ENCODE measurements at regions not wholly inside any gene's neighbourhood (a gene's known extent, or its start where the extent isn't known, plus 50 kb on each side); places are given as distances from the start of the nearest gene placed in this dataset.

DNA sequence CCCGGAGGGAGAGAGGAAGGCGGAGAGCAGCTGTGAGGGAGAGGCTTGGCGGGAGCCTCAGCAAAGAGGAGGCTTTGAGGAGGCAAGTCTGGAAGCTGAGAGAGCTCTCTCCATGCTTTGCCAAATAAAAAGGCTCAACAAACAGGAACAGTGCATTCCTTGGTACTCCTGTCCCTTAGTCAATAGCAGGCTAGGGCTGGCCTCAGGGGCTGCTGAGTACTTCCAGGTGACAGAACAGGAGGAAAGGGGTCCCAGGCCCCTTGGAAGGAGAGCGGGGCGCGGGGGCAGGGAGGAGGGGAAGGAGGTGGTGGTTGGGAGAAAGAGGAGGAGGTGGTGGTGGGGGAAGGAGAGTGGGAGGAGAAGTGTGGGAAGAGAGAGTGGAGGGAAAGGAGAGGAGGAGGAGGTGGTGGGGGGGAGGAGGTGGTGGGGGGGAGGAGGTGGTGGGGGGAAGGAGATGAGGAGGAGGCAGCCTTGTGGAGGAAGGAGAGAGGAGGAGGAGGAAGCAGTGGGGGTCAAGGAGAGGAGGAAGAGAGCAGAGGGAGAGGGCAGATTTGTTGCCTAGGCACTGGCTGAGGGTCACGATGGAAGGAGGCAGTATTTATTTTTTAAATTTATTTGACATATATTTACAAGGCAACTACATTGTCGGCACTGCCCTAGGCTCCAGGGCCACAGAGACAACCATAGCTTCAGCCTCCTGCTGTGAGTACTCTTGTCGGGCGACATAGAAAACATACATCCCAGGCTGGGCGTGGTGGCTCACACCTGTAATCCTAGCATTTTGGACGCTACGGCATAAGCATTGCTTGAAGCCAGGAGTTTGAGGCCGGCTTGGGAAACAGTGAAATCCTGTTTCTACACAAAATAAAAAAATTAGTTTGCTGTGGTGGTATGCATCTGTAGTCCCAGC, 74.2 kb upstream of the ZBED5 start:
- Mint-ChIP-seq H3K4me1 (ENCODE audit: unreplicated experiment) (peaks cover 36% of the 10 kb centered on the region), H3K36me3 (ENCODE audit: unreplicated experiment) (no peaks in the 10 kb centered on the region), H3K27me3 (ENCODE audit: unreplicated experiment) (no peaks in the 10 kb centered on the region), H3K9me3 (ENCODE audit: unreplicated experiment) (no peaks in the 10 kb centered on the region), H3K4me3 (ENCODE audit: unreplicated experiment) (peak overlapping the region; percentile 89), H3K27ac (ENCODE audit: unreplicated experiment) (peak overlapping the region; percentile 97)
- TF ChIP-seq, protein P1, sequence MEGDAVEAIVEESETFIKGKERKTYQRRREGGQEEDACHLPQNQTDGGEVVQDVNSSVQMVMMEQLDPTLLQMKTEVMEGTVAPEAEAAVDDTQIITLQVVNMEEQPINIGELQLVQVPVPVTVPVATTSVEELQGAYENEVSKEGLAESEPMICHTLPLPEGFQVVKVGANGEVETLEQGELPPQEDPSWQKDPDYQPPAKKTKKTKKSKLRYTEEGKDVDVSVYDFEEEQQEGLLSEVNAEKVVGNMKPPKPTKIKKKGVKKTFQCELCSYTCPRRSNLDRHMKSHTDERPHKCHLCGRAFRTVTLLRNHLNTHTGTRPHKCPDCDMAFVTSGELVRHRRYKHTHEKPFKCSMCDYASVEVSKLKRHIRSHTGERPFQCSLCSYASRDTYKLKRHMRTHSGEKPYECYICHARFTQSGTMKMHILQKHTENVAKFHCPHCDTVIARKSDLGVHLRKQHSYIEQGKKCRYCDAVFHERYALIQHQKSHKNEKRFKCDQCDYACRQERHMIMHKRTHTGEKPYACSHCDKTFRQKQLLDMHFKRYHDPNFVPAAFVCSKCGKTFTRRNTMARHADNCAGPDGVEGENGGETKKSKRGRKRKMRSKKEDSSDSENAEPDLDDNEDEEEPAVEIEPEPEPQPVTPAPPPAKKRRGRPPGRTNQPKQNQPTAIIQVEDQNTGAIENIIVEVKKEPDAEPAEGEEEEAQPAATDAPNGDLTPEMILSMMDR (IDR thresholded peaks at IDR 0.05), result no peak
- no peak for DNase-seq (ENCODE audit: extremely low spot score, unreplicated experiment)

DNA sequence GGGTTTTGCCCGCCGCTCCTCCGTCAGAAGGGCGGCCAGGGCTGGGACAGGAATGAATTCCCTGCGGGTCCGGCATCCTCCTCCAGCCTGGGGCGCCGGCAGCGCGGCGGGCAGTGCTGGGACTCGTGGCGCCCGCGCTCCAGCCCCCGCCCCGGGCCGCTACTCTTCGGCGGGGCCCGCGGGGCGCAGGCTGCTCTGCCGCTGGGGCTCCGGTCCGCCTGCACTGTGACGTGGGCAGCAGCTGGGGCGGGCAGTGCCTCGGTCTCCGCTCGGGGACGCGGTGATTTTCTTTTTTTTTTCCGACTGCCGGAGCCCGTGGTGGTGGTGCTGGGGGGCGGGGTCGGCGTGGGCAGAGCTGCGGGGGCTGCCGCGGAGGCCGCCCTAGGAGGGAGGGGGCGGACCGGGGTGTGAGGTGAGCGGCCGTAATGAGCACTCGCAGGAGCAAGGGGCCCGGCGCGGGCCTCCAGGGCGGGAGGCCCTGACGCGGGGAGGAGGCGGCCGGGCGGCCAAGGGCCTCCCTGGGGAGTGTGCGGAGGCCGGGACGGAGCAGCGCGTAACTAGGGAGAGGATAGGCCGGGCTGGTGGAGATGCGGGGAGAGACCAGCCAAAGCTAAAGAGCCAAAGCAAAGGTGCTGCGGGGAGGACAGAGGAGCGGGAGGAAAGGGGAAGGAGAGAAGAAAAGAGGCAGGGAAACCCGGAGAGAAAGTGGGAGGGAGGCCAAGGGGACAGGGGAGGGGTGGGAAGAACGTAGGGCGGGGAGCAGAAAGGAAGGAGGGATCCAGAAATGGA, 73.3 kb upstream of the ZBED5 start:
- TF ChIP-seq, protein P1 (IDR thresholded peaks at IDR 0.05), result no peak
- Mint-ChIP-seq H3K27me3 (ENCODE audit: unreplicated experiment) (no peaks in the 10 kb centered on the region), H3K4me3 (ENCODE audit: unreplicated experiment) (peak overlapping the region; percentile 89), H3K4me1 (ENCODE audit: unreplicated experiment) (peaks cover 44% of the 10 kb centered on the region), H3K9me3 (ENCODE audit: unreplicated experiment) (no peaks in the 10 kb centered on the region), H3K27ac (ENCODE audit: unreplicated experiment) (peak overlapping the region; percentile 97), H3K36me3 (ENCODE audit: unreplicated experiment) (no peaks in the 10 kb centered on the region)
- DNase-seq (ENCODE audit: extremely low spot score, unreplicated experiment), result peak; percentile 89

DNA sequence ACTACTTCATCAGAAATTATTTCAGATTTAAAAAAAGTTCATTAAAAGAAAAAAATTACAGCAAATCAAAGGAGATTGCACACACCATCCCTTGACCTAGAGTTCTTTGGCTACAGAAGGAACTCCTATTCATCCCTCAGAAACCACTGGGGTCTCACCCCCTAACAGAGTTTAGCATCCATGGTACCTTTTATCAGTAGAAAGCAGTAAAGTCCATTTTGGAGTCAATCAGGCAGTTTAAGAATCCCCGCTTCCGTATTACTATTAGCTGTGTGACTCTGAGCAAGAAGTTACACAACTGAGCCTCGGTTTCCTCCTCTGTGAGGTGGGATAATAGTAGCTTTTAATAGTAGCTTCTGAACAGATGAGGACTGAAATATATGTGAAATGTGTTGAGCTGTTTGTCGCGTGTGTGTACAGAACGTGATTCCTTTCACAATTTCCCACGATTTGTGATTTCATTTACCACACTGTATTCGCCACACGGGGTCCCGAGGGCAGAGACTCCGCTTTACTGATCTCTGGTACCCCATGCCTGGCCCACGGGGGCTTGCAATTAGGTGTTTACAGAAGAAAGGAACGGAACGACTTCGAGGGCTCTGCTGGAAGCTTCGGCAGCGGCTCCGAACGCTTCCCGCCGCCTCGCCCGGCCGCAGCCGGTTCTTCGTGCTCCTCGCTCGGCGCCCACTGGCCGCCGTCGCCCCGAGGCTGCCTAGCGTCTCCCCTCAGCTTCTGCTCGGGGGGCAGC, 72.5 kb upstream of the ZBED5 start:
- peak overlapping the region; percentile 89 for H3K4me3 Mint-ChIP-seq (ENCODE audit: unreplicated experiment)
- TF ChIP-seq, protein P1 (IDR thresholded peaks at IDR 0.05), result no peak
- H3K27me3 Mint-ChIP-seq (ENCODE audit: unreplicated experiment), result no peaks in the 10 kb centered on the region
- no peak for DNase-seq (ENCODE audit: extremely low spot score, unreplicated experiment)
- peak overlapping the region; percentile 90 for H3K27ac Mint-ChIP-seq (ENCODE audit: unreplicated experiment)
- peaks cover 45% of the 10 kb centered on the region for H3K4me1 Mint-ChIP-seq (ENCODE audit: unreplicated experiment)
- H3K9me3 Mint-ChIP-seq (ENCODE audit: unreplicated experiment), result no peaks in the 10 kb centered on the region
- no peaks in the 10 kb centered on the region for H3K36me3 Mint-ChIP-seq (ENCODE audit: unreplicated experiment)

DNA sequence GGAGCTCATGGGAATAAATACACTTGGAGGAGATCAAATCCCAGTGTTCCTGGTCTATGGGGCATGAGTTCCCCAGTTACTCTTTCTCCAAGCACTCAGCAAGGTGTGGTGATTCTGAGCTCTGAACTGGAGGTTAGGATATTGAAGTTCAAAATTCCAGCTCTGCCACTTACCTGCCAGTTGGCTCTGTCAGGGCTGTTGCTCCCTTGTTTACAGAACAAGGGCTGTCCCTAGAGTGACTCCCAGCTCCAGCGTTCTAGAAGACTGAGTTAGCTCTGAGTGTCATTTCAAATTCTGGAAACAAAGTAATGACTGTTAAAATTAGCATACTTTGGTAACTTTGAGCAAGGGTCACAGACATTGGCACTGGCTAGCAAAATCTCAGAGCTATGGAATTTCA, 69.7 kb upstream of the ZBED5 start:
- Mint-ChIP-seq H3K4me3 (ENCODE audit: unreplicated experiment) (no peak overlapping the region), H3K27me3 (ENCODE audit: unreplicated experiment) (no peaks in the 10 kb centered on the region), H3K27ac (ENCODE audit: unreplicated experiment) (no peak overlapping the region), H3K36me3 (ENCODE audit: unreplicated experiment) (no peaks in the 10 kb centered on the region), H3K9me3 (ENCODE audit: unreplicated experiment) (no peaks in the 10 kb centered on the region), H3K4me1 (ENCODE audit: unreplicated experiment) (peaks cover 34% of the 10 kb centered on the region)
- DNase-seq (ENCODE audit: extremely low spot score, unreplicated experiment), result no peak
- TF ChIP-seq, protein P1 (IDR thresholded peaks at IDR 0.05), result no peak

All from osteocyte (in vitro differentiated cells).